ENCODE measurements at regions not wholly inside any gene's neighbourhood (a gene's known extent, or its start where the extent isn't known, plus 50 kb on each side); places are given as distances from the start of the nearest gene placed in this dataset.

DNA sequence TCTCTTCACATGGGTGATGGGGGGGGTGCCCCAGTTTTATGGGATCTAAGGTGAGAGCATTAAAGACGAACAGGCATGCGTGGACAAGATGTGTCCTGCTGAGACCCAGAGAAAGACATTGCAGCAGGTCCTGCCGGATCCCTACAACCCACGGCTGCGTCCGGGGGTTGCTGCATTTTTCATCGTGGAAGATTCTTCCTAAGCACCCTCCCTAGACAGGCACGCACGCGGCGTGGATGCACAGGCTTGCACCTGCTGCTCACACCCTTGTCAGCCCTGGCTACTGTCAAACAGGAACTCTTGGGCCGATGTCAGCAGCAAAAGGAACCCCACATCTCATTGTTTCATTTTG is 280.6 kb upstream of the RTL1 start:
- DNase-seq, result no peak
- no peaks in the 10 kb centered on the region for H3K9me2 ChIP-seq (replicated peaks; ENCODE audit: insufficient read depth, low read length)
- H3K27ac ChIP-seq (ENCODE audit: low read length), result no peak overlapping the region

GRCh38 chr14:101184572-101184971 is 281.1 kb upstream of the RTL1 start:
- Histone ChIP-seq H3K4me2 (ENCODE audit: low read depth, low read length) (no peak overlapping the region), H3K9me3 (replicated peaks; ENCODE audit: insufficient read depth, low read length) (no peaks in the 10 kb centered on the region), H3K9ac (ENCODE audit: low read length) (no peak overlapping the region), H3F3A (ENCODE audit: insufficient read depth, low read length) (no peaks in the 10 kb centered on the region), H3K4me1 (ENCODE audit: low read length) (no peaks in the 10 kb centered on the region), H3K4me3 (ENCODE audit: low read length) (no peak overlapping the region), H3K36me3 (replicated peaks; ENCODE audit: insufficient read depth, low read length) (no peaks in the 10 kb centered on the region), H3K9me2 (replicated peaks; ENCODE audit: insufficient read depth, low read length) (no peaks in the 10 kb centered on the region), H4K20me1 (ENCODE audit: insufficient read depth, low read length) (no peaks in the 10 kb centered on the region), H3K79me2 (ENCODE audit: low read length) (no peaks in the 10 kb centered on the region), H3K27ac (ENCODE audit: low read length) (no peak overlapping the region), H2AFZ (ENCODE audit: low read length) (no peak overlapping the region), H3K27me3 (replicated peaks; ENCODE audit: insufficient read depth, low read length) (peaks cover 3% of the 10 kb centered on the region; the same call in 1 of the 2 replicates)
- TF ChIP-seq EZH2 (optimal IDR thresholded peaks at IDR 0.05; ENCODE audit: low read depth, low read length) (no peak), EZH2phosphoT487 (IDR thresholded peaks at IDR 0.05; ENCODE audit: low read length) (no peak), CTCF (IDR thresholded peaks at IDR 0.05; ENCODE audit: low read length) (no peak)
- no peak for DNase-seq

More for the DNA sequence above, 280.6 kb upstream of the RTL1 start:
- Histone ChIP-seq H3K79me2 (ENCODE audit: low read length) (no peaks in the 10 kb centered on the region), H3K4me1 (ENCODE audit: low read length) (no peaks in the 10 kb centered on the region), H3F3A (ENCODE audit: insufficient read depth, low read length) (no peaks in the 10 kb centered on the region), H3K36me3 (replicated peaks; ENCODE audit: insufficient read depth, low read length) (no peaks in the 10 kb centered on the region), H3K9ac (ENCODE audit: low read length) (no peak overlapping the region), H3K4me2 (ENCODE audit: low read depth, low read length) (no peak overlapping the region), H4K20me1 (ENCODE audit: insufficient read depth, low read length) (no peaks in the 10 kb centered on the region), H3K27me3 (replicated peaks; ENCODE audit: insufficient read depth, low read length) (peaks cover 3% of the 10 kb centered on the region; the same call in 1 of the 2 replicates), H3K4me3 (ENCODE audit: low read length) (no peak overlapping the region), H2AFZ (ENCODE audit: low read length) (no peak overlapping the region), H3K9me3 (replicated peaks; ENCODE audit: insufficient read depth, low read length) (no peaks in the 10 kb centered on the region)
- TF ChIP-seq EZH2phosphoT487 (IDR thresholded peaks at IDR 0.05; ENCODE audit: low read length) (no peak), EZH2 (optimal IDR thresholded peaks at IDR 0.05; ENCODE audit: low read depth, low read length) (no peak), CTCF (IDR thresholded peaks at IDR 0.05; ENCODE audit: low read length) (no peak)

DNA sequence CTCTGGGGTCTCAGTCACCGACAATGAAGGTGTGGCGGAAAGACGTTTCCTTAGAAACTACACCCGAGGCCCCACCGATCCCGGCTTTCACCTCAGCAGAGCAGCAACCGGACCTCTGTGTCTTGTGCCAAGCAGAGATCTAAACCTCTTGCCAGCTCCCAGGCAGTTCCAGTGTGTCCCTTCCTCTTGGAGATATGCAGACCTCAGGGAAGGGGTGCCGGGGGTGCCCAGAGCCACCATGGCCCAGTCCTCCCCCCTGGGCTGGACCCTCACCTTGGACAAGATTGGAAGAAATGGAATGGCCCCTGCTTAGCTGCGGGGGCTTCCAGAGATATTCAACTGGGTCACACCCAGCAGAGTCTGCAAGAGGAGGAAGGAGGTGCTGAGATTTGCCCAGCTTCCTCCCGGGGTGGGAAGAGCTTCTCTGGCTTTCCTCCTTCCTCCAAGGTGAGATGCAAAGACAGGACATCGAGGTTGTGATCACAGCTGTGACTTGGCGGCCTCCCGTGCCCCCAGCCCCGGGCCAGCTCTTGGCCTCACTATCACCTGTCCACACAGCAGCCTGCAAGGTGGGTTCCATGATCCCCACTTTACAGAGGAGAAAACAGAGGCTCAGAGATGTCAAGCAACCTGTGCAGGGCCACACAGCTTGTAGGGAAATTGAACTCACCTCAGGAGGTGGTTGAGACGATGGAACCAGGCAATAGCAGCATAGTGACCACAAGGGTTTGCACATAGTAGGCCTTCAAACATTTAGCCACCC is 281.7 kb upstream of the RTL1 start:
- Histone ChIP-seq H2AFZ (ENCODE audit: low read length) (no peak overlapping the region), H3K4me2 (ENCODE audit: low read depth, low read length) (no peak overlapping the region), H3F3A (ENCODE audit: insufficient read depth, low read length) (no peaks in the 10 kb centered on the region), H3K9ac (ENCODE audit: low read length) (no peak overlapping the region), H3K4me3 (ENCODE audit: low read length) (no peak overlapping the region), H3K9me2 (replicated peaks; ENCODE audit: insufficient read depth, low read length) (no peaks in the 10 kb centered on the region), H3K9me3 (replicated peaks; ENCODE audit: insufficient read depth, low read length) (no peaks in the 10 kb centered on the region), H3K27me3 (replicated peaks; ENCODE audit: insufficient read depth, low read length) (peaks cover 3% of the 10 kb centered on the region; the same call in 1 of the 2 replicates), H4K20me1 (ENCODE audit: insufficient read depth, low read length) (no peaks in the 10 kb centered on the region), H3K27ac (ENCODE audit: low read length) (no peak overlapping the region), H3K4me1 (ENCODE audit: low read length) (no peaks in the 10 kb centered on the region), H3K36me3 (replicated peaks; ENCODE audit: insufficient read depth, low read length) (no peaks in the 10 kb centered on the region), H3K79me2 (ENCODE audit: low read length) (no peaks in the 10 kb centered on the region)
- TF ChIP-seq EZH2phosphoT487 (IDR thresholded peaks at IDR 0.05; ENCODE audit: low read length) (no peak), EZH2 (optimal IDR thresholded peaks at IDR 0.05; ENCODE audit: low read depth, low read length) (no peak), CTCF (IDR thresholded peaks at IDR 0.05; ENCODE audit: low read length) (no peak)
- DNase-seq, result no peak

All from MM.1S (cell line).